Astrocyte of the spinal cord (primary cell): ENCODE measurements at regions not wholly inside any gene's neighbourhood (a gene's known extent, or its start where the extent isn't known, plus 50 kb on each side); places are given as distances from the start of the nearest gene placed in this dataset.

Experiments
- DNase-seq: peaks from one replicate; pipeline ENCODE4 v3.0.0; 2011; ENCODE audit warnings: low read depth, low spot score
- H3K4me3 ChIP-seq: 2 replicates; pipeline ENCODE4 v1.5.1; 2011; ENCODE audit warnings: low read depth, mild to moderate bottlenecking, low read length, moderate library complexity
- in situ Hi-C: cut with HindIII; loops from 2 replicates; pipeline ENCODE4 v1.10.0; 2017; ENCODE audit warnings: low sequenced_read_pairs
- TF ChIP-seq, protein P1 (sequence below): IDR thresholded peaks from 2 replicates; pipeline ENCODE4 v1.5.1; 2012; ENCODE audit warnings: low read depth, mild to moderate bottlenecking, low read length, inconsistent platforms

DNA sequence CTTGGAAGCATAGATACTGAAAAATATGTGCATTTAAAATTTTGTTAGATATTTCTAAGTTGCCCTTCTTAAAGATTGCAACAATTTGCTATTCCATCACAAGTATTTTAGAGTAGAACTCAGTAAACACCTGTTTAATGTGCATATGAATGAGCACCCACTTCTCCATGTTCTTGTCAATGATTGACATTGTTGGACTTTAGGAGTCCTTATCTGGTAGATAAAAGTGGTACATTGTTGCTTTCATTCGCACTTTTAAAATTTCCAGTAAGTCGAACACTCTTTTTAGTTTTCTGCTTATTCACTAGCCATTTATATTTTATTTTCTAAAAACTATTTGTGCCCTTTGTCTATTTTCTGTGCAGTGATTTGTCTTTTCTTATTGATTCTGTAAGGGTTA lies 478.3 kb downstream of the SOX2 start:
- in situ Hi-C loops = no loop called here
- DNase-seq = no peak
- H3K4me3 ChIP-seq = no peak overlapping the region
- TF ChIP-seq, protein P1, sequence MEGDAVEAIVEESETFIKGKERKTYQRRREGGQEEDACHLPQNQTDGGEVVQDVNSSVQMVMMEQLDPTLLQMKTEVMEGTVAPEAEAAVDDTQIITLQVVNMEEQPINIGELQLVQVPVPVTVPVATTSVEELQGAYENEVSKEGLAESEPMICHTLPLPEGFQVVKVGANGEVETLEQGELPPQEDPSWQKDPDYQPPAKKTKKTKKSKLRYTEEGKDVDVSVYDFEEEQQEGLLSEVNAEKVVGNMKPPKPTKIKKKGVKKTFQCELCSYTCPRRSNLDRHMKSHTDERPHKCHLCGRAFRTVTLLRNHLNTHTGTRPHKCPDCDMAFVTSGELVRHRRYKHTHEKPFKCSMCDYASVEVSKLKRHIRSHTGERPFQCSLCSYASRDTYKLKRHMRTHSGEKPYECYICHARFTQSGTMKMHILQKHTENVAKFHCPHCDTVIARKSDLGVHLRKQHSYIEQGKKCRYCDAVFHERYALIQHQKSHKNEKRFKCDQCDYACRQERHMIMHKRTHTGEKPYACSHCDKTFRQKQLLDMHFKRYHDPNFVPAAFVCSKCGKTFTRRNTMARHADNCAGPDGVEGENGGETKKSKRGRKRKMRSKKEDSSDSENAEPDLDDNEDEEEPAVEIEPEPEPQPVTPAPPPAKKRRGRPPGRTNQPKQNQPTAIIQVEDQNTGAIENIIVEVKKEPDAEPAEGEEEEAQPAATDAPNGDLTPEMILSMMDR = no peak

DNA sequence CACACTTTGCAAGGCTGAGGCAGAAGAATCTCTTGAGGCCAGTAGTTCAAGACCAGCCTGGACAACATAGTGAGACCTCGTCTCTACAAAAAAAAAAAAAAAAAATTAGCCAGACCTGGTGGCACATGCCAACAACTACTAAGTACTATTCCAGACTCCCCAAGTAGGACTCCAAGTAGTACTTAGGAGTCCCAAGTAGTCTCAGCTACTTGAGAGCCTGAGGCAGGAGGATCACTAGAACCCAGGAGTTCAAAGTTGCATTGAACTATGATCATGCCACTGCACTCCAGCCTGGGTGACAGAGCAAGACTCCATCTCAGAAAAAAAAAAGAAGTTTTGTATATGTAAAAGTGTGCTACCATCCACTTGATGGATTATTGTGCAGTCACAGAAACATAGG lies 486.6 kb downstream of the SOX2 start:
- no peak overlapping the region for H3K4me3 ChIP-seq
- DNase-seq = no peak
- in situ Hi-C loops = no loop called here
- TF ChIP-seq, protein P1 = no peak

DNA sequence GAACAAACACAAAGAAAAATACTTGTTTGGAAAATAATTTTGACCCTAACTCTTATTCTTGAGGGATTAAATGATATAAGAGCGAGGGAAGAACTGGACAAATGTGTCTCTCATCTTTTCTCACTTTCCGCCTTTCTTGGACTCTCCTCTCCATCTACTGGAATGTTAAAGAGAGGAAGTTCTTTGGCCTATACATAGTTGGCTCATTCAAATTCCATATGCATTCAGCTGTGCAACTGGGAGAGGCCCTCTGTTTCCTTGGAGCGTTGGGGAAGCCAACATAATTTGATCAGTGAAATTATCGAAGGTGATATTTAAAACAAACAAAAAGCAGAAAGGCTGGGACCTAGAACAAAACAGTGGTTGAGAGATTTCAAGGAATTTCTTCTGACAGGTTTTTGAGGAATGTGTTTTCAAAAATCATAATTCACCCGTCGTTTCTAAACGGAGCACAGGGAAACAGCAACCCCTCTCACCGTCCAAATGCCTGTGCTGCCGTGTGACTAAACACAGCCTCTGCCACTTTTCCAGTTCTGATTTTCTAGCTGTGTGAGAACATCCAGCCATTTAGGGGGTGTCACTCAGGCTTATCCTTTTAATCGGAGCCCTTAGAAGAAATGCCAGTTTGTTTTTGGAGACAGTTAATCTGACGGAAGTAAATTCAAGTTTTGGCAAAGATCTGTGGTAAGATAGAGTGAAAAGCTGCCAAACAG lies 489.9 kb downstream of the SOX2 start:
- in situ Hi-C loops = no loop called here
- TF ChIP-seq, protein P1 = no peak
- no peak for DNase-seq
- H3K4me3 ChIP-seq = no peak overlapping the region

DNA sequence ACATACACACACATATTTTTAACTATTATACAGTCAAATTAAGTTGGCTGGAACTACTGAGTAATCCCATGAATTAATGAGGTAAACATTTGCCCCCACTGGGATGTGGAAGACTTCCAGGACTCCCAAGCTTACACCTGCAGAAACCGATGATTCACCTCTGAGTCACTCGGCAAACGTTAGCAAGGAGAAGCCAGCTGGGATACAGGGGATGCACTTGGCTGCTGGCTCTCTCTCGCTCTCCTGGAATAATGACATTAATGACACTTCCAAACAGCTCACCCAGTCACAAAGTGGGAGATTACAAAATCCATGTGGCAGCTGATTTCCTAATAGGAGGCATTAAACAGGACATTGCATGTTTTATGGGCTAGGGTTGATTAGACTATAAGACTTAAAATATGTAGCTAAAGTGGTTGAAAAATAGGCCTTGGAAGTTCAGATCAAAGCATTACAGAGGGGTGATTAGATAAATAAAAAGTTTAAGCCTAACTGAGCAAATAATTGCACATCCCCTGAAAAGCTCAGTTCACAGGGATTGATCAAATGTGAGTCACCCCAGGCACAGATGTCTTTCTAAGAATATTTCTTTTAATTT lies 500.9 kb downstream of the SOX2 start:
- TF ChIP-seq, protein P1 = no peak
- no peak overlapping the region for H3K4me3 ChIP-seq
- in situ Hi-C loops = no loop called here
- peak; percentile 95 for DNase-seq

DNA sequence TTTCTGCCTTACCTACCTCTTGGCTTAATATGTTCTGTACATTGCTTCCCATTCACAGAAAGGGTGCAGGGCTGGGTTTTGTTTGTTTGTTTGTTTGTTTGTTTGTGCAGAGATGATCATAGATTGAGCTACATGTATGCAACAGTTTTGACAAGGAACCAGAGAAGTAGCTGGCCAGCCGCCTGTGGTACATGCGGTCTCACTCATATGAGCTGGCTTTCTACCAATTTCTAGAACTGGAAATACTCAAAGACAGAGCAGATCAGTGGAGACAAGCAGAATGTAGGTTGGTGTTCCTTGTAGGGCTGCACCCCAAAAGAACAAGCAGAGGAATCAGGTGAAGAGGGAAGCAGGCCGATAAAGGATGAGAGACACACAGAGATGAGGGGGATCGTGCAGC lies 502.7 kb downstream of the SOX2 start:
- TF ChIP-seq, protein P1 = no peak
- no peak overlapping the region for H3K4me3 ChIP-seq
- DNase-seq = no peak
- in situ Hi-C loops = no loop called here

DNA sequence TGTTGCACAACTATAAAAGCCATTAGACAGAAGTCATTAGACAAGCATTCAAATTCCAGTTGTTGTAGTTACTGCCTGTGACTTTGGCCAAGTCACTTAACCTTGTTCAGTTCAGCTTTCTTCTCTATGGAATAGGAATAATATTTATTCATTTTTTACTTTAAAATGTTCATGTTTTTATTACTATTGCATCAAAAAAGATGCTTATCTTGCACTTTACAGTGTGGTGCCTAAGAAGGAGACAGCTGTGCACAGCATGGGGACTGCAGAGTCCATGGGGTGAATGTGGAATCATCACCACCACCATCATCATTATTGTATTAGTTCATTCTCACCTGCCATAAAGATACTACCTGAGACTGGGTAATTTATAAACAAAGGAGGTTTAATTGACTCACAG lies 504.2 kb downstream of the SOX2 start:
- DNase-seq = no peak
- in situ Hi-C loops = no loop called here
- TF ChIP-seq, protein P1 = no peak
- no peak overlapping the region for H3K4me3 ChIP-seq
